ENCODE measurements at regions not wholly inside any gene's neighbourhood (a gene's known extent, or its start where the extent isn't known, plus 50 kb on each side); places are given as distances from the start of the nearest gene placed in this dataset.
A peak's percentile ranks its signal among the peaks of the same experiment; 100 is the strongest.
"Not testable (repeated sequence)": the region's sequence is repeated elsewhere in the genome, so short reads cannot be mapped to it uniquely, and the experiment has no call there.

GRCh38 chr2:175707322-175707721 is 294.7 kb downstream of the LNPK start:
- POLR2A ChIA-PET, result no interaction called here
- CTCF ChIA-PET, result no interaction called here
- DNase-seq (ENCODE audit: low read depth, low spot score), result no peak
- TF ChIP-seq, protein P1, sequence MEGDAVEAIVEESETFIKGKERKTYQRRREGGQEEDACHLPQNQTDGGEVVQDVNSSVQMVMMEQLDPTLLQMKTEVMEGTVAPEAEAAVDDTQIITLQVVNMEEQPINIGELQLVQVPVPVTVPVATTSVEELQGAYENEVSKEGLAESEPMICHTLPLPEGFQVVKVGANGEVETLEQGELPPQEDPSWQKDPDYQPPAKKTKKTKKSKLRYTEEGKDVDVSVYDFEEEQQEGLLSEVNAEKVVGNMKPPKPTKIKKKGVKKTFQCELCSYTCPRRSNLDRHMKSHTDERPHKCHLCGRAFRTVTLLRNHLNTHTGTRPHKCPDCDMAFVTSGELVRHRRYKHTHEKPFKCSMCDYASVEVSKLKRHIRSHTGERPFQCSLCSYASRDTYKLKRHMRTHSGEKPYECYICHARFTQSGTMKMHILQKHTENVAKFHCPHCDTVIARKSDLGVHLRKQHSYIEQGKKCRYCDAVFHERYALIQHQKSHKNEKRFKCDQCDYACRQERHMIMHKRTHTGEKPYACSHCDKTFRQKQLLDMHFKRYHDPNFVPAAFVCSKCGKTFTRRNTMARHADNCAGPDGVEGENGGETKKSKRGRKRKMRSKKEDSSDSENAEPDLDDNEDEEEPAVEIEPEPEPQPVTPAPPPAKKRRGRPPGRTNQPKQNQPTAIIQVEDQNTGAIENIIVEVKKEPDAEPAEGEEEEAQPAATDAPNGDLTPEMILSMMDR (IDR thresholded peaks at IDR 0.05; ENCODE audit: insufficient read depth, low read length, missing control alignments), result no peak
- H3K4me3 ChIP-seq (ENCODE audit: low read depth, low read length), result no peak overlapping the region

- POLR2A ChIA-PET; DNase-seq (ENCODE audit: low read depth, low spot score); CTCF ChIA-PET; H3K4me3 ChIP-seq (ENCODE audit: low read depth, low read length): not testable (repeated sequence)
Observed at GRCh38 chr2:175704568-175704967, 297.5 kb downstream of the LNPK start.

GRCh38 chr2:175698061-175698460 is 304.0 kb downstream of the LNPK start:
- TF ChIP-seq, protein P1 (IDR thresholded peaks at IDR 0.05; ENCODE audit: insufficient read depth, low read length, missing control alignments), result no peak
- H3K4me3 ChIP-seq (ENCODE audit: low read depth, low read length), result no peak overlapping the region
- no peak for DNase-seq (ENCODE audit: low read depth, low spot score)
- ChIA-PET POLR2A (no interaction called here), CTCF (no interaction called here)

DNA sequence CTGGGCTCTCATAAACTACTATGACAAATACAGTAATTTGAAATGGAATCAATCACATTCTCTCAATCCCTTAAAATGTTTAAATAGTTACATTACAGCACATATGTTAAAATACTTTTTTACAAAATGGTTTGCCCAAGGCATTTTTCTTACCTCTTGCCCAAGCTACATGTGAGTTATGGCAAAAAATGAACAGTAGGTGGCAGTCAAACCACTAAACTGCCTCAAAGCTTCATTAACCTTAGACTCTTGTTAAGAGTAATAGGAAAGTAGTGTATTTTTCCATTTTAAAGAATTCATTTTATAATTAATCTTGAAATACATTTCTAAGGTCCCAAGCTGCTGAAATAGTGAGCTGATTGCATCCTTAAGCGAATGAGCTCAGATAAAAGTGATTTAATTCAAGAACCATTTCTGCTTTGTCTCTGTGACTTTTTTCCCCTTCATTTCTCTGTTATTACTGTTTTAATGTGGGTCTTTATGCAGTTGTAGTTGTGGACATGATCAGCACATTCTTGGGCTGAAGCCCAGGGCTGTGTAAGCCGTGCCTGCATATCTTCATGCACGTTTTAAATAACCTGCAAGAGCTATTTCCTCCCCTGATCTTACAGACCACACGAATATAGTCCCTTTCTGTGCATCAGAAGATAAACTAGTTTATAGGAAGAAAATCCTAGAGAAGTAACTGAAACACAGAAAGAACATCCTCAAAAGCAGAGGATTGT is 311.8 kb downstream of the LNPK start:
- no peak overlapping the region for H3K4me3 ChIP-seq (ENCODE audit: low read depth, low read length)
- ChIA-PET POLR2A (no interaction called here), CTCF (interaction anchor here (0.7 to 6.8 kb wide), 30 partner anchors 8 to 1458 kb away, joined by 3 to 115 read pairs (median 3); partner anchors contain the start of genes EVX2 and HOXD13)
- peak; percentile 24 for DNase-seq (ENCODE audit: low read depth, low spot score)
- TF ChIP-seq, protein P1 (IDR thresholded peaks at IDR 0.05; ENCODE audit: insufficient read depth, low read length, missing control alignments), result peak; percentile 35

GRCh38 chr2:175688243-175688642 is 313.8 kb downstream of the LNPK start:
- POLR2A ChIA-PET, result interaction anchor here (0.7 kb wide), 1 partner anchor 355 kb away, joined by 3 read pairs; no protein-coding TSS in a partner anchor
- TF ChIP-seq, protein P1 (IDR thresholded peaks at IDR 0.05; ENCODE audit: insufficient read depth, low read length, missing control alignments), result no peak
- DNase-seq (ENCODE audit: low read depth, low spot score), result no peak
- no peak overlapping the region for H3K4me3 ChIP-seq (ENCODE audit: low read depth, low read length)
- CTCF ChIA-PET, result interaction anchor here (1.0 to 6.8 kb wide), 7 partner anchors 9 to 408 kb away, joined by 3 to 115 read pairs (median 11); partner anchors contain the start of genes EVX2 and HOXD13

DNA sequence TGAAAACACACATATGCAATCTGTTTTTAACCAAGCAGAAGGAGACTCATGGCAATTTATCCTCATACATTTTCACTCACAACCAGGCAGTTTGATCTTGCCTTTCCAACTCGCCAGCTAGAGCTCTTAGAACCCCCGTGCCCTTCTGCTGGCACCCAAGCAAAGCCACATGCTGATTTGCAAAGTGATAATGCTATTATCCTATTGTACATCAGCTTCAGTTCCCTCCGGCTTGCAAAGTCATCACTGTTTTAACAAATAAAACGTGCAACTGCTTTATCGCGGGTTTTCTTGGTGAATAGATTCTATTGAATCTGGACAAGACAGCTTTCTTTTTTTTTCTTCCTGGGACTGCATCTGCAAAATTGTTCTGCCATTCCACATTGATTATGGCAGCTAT is 314.6 kb downstream of the LNPK start:
- ChIA-PET CTCF (interaction anchor here (0.9 to 6.8 kb wide), 6 partner anchors 9 to 409 kb away, joined by 3 to 115 read pairs (median 5); partner anchors contain the start of genes EVX2 and HOXD13), POLR2A (no interaction called here)
- TF ChIP-seq, protein P1 (IDR thresholded peaks at IDR 0.05; ENCODE audit: insufficient read depth, low read length, missing control alignments), result no peak
- DNase-seq (ENCODE audit: low read depth, low spot score), result no peak
- no peak overlapping the region for H3K4me3 ChIP-seq (ENCODE audit: low read depth, low read length)

Measured in AG04449 (cell line).